ENCODE measurements at regions not wholly inside any gene's neighbourhood (a gene's known extent, or its start where the extent isn't known, plus 50 kb on each side); places are given as distances from the start of the nearest gene placed in this dataset.
"Not testable (repeated sequence)": the region's sequence is repeated elsewhere in the genome, so short reads cannot be mapped to it uniquely, and the experiment has no call there.

DNA sequence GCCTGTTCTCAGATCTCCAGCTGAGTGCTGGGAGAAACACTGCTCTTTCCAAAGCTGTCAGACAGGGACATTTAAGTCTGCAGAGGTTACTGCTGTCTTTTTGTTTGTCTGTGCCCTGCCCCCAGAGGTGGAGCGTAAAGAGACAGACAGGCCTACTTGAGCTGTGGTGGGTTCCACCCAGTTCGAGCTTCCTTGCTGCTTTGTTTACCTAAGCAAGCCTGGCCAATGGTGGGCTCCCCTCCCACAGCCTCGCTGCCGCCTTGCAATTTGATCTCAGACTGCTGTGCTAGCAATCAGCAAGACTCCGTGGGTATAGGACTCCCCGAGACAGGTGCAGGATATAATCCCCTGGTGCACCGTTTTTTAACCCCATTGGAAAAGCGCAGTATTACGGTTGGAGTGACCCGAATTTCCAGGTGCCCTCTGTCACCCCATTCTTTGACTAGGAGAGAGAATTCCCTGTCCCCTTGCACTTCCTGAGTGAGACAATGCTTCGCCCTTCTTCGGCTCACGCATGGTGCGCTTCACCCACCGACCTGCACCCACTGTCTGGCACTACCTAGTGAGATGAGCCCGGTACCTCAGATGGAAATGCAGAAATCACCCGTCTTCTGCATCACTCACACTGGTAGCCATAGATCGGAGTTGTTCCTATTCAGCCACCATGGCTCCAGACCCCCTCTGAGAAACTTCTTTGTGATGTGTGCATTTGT is 650.3 kb upstream of the ALG10B start:
- DNase-seq (ENCODE audit: low spot score): no peak

DNA sequence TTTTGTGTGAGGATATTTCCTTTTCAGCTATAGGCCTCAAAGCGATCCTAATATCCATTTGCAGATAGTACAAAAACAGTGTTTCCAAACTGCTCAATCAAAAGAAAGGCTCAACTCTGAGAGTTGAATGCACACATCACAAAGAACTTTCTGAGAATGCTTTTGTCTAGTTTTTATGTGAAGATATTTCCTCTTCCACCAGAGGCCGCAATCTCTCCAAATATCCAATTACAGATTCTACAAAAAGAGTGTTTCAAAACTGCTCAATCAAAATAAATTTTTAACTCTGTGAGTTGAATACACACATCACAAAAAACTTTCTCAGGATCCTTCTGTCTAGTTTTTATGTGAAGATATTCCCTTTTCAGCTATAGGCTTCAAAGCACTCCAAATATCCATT is 648.0 kb upstream of the ALG10B start:
- DNase-seq (ENCODE audit: low spot score): not testable (repeated sequence)

GRCh38 chr12:37672655-37673260 is 643.8 kb upstream of the ALG10B start:
- DNase-seq (ENCODE audit: low spot score): peak; percentile 1

- DNase-seq (ENCODE audit: low spot score): no peak
These were observed 595.7 kb upstream of the ALG10B start for GRCh38 chr12:37720846-37721245.

GRCh38 chr12:37733856-37734255 is 582.7 kb upstream of the ALG10B start:
- no peak for DNase-seq (ENCODE audit: low spot score)

Measured in activated CD4-positive, alpha-beta T cell treated with anti-CD3 and anti-CD28 coated beads, Interleukin-2, Interleukin-4, amounts not matched to agents 100 ng/mL and 50 ng/mL, durations not matched to agents 16 hours and 8 hours (primary cell).